ENCODE measurements at regions not wholly inside any gene's neighbourhood (a gene's known extent, or its start where the extent isn't known, plus 50 kb on each side); places are given as distances from the start of the nearest gene placed in this dataset.

GRCh38 chr5:62719061-62719720 is 140.6 kb downstream of the LRRC70 start:
- intact Hi-C loops (cut with micrococcal nuclease), result no loop called here
- Histone ChIP-seq H4K8ac (ENCODE audit: low read depth in 2 of 2, low read length in 2 of 2) (no peak overlapping the region), H3K9me1 (ENCODE audit: insufficient read depth, low read length) (no peaks in the 10 kb centered on the region), H3K4me1 (ENCODE audit: control insufficient read depth, insufficient read depth, low read length) (no peaks in the 10 kb centered on the region), H3K14ac (replicated peaks; ENCODE audit: low read depth, low read length) (no peak overlapping the region), H2AK5ac (ENCODE audit: low read depth, low read length) (no peak overlapping the region), H4K91ac (ENCODE audit: insufficient read depth, low read depth, low read length) (no peak overlapping the region), H2AFZ (replicated peaks; ENCODE audit: low read length, poor library complexity) (no peak overlapping the region), H2BK120ac (ENCODE audit: low read depth, low read length) (no peak overlapping the region), H3K18ac (ENCODE audit: low read depth, low read length) (no peak overlapping the region), H3K56ac (ENCODE audit: extremely low read depth, insufficient read depth, low read length) (no peak overlapping the region), H3K4ac (ENCODE audit: low read depth, low read length) (no peak overlapping the region), H3K27me3 (ENCODE audit: control insufficient read depth, insufficient read depth, low read length) (no peaks in the 10 kb centered on the region), H3K9me3 (ENCODE audit: control insufficient read depth, insufficient read depth, low read length) (no peaks in the 10 kb centered on the region), H3K23ac (ENCODE audit: low read depth, low read length) (no peak overlapping the region), H4K5ac (ENCODE audit: low read depth, low read length) (no peak overlapping the region), H4K20me1 (ENCODE audit: insufficient read depth, low read length) (no peaks in the 10 kb centered on the region), H3K27ac (ENCODE audit: insufficient read depth, low read length) (no peak overlapping the region), H2BK15ac (ENCODE audit: low read depth, low read length) (no peak overlapping the region), H2BK5ac (ENCODE audit: low read depth, low read length, poor library complexity, severe bottlenecking) (no peak overlapping the region), H2AK9ac (replicated peaks; ENCODE audit: low read depth, low read length, poor library complexity) (no peak overlapping the region), H2BK20ac (ENCODE audit: low read depth, low read length) (no peak overlapping the region), H3K4me2 (ENCODE audit: low read depth, low read length) (no peak overlapping the region), H3K36me3 (ENCODE audit: control insufficient read depth, insufficient read depth, low read length) (no peaks in the 10 kb centered on the region), H3K79me1 (ENCODE audit: low read depth in 1 of 2, low read length in 2 of 2) (no peaks in the 10 kb centered on the region), H3K9ac (ENCODE audit: low read depth, low read length) (no peak overlapping the region), H3K4me3 (ENCODE audit: insufficient read depth, low read depth, low read length) (no peak overlapping the region)
- no peak for DNase-seq
- CTCF ChIA-PET, result interaction anchor here (0.6 kb wide), 1 partner anchor 1614 kb away, joined by 3 read pairs; no protein-coding TSS in a partner anchor
- TF ChIP-seq MAFK (IDR thresholded peaks at IDR 0.05; ENCODE audit: low read depth, low read length) (no peak), MXI1 (IDR thresholded peaks at IDR 0.05; ENCODE audit: borderline replicate concordance, low read depth, low read length) (no peak), CTCF (conservative IDR thresholded peaks at IDR 0.05; ENCODE audit: low read depth, low read length) (no peak), USF2 (IDR thresholded peaks at IDR 0.05; ENCODE audit: low read depth, low read length) (no peak), BHLHE40 (IDR thresholded peaks at IDR 0.05; ENCODE audit: low read depth, low read length) (no peak), RAD21 (IDR thresholded peaks at IDR 0.05; ENCODE audit: low read length) (no peak), ELK1 (IDR thresholded peaks at IDR 0.05; ENCODE audit: borderline replicate concordance, low read depth, low read length) (no peak), SMC3 (IDR thresholded peaks at IDR 0.05; ENCODE audit: low read depth, low read length) (no peak), POLR2A (IDR thresholded peaks at IDR 0.05; ENCODE audit: low read depth, low read length) (no peak), RFX5 (IDR thresholded peaks at IDR 0.05; ENCODE audit: low read depth, low read length) (no peak), MAZ (IDR thresholded peaks at IDR 0.05; ENCODE audit: borderline replicate concordance, low read depth, low read length) (no peak), NFE2L2 (IDR thresholded peaks at IDR 0.05; ENCODE audit: low read depth, low read length) (no peak), RCOR1 (IDR thresholded peaks at IDR 0.05; ENCODE audit: insufficient replicate concordance, low read length) (no peak), FOS (IDR thresholded peaks at IDR 0.05; ENCODE audit: low read depth, low read length) (no peak), CEBPB (IDR thresholded peaks at IDR 0.05; ENCODE audit: low read depth, low read length) (no peak), CHD1 (IDR thresholded peaks at IDR 0.05; ENCODE audit: low read depth, low read length) (no peak)
- no peak for ATAC-seq (ENCODE audit: low read depth)
- POLR2A ChIA-PET (ENCODE audit: unreplicated experiment), result no interaction called here
- no TSS peak for BruUV-seq (replicated peaks)
- WGBS, 2 experiments (ENCODE audit: extremely low coverage in 2 of 2, insufficient read length in 1 of 2), result no CpG with 5 or more reads among the region's 9 CpGs
- dilution Hi-C loops (cut with HindIII; ENCODE audit: low sequenced_read_pairs, unreplicated experiment), result no loop called here
- in situ Hi-C loops (cut with MboI; ENCODE audit: low sequenced_read_pairs), result no loop called here

All from IMR-90 (cell line).